BLaER1 (cell line): ENCODE measurements at regions not wholly inside any gene's neighbourhood (a gene's known extent, or its start where the extent isn't known, plus 50 kb on each side); places are given as distances from the start of the nearest gene placed in this dataset.
A peak's percentile ranks its signal among the peaks of the same experiment; 100 is the strongest.

Experiments used
- H3K27ac ChIP-seq: shearing (Covaris generic); formaldehyde crosslinking; 2 replicates; pipeline ENCODE4 v1.8.1; 2022
- H3K27me3 ChIP-seq: shearing (Covaris generic); formaldehyde crosslinking; 2 replicates; pipeline ENCODE4 v1.8.1; 2022
- H3K36me3 ChIP-seq: shearing (Covaris generic); formaldehyde crosslinking; 2 replicates; pipeline ENCODE4 v1.8.1; 2022
- H3K4me1 ChIP-seq: shearing (Covaris generic); formaldehyde crosslinking; 2 replicates; pipeline ENCODE4 v1.8.1; 2022
- H3K4me2 ChIP-seq: shearing (Covaris generic); formaldehyde crosslinking; 2 replicates; pipeline ENCODE4 v1.8.1; 2022
- H3K4me3 ChIP-seq: shearing (Covaris generic); formaldehyde crosslinking; 2 replicates; pipeline ENCODE4 v1.8.1; 2022
- H3K9ac ChIP-seq: shearing (Covaris generic); formaldehyde crosslinking; 2 replicates; pipeline ENCODE4 v1.8.1; 2022
- H3K9me3 ChIP-seq: shearing (Covaris generic); formaldehyde crosslinking; 2 replicates; pipeline ENCODE4 v1.8.1; 2022
- H4K20me1 ChIP-seq: shearing (Covaris generic); formaldehyde crosslinking; 2 replicates; pipeline ENCODE4 v1.8.1; 2022
- Cebpa-rat ChIP-seq: shearing (Covaris generic); IDR thresholded peaks from 2 replicates; pipeline ENCODE4 v1.8.1; 2022

DNA sequence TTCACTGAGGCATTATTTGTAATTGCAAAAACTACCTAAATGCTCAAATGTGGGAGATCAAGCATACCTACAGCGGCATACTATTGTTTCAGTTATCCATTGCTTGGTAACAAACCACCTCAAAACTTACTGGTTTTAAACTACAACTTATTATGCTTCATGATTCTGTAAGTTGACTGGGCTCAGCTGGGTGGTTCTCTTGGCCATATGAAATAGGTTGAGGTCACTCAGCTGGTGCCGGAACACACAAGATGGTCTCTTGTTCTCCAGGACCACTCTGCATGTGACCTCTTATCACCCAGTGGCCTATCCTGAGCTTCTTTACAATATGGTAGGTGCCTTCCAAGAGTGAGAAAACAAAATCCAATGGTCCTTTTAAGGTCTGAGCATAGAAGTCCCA is 195.4 kb upstream of the FGGY start:
- no peaks in the 10 kb centered on the region for H3K27me3 ChIP-seq
- no peak overlapping the region for H3K27ac ChIP-seq
- no peaks in the 10 kb centered on the region for H3K36me3 ChIP-seq
- no peak for TF ChIP-seq Cebpa-rat
- no peak overlapping the region for H3K4me2 ChIP-seq
- peaks cover 4% of the 10 kb centered on the region for H3K4me1 ChIP-seq
- H3K9ac ChIP-seq = no peak overlapping the region
- no peak overlapping the region for H3K4me3 ChIP-seq
- H4K20me1 ChIP-seq = no peaks in the 10 kb centered on the region
- H3K9me3 ChIP-seq = no peaks in the 10 kb centered on the region

- Histone ChIP-seq H3K9me3 (no peaks in the 10 kb centered on the region), H3K27ac (no peak overlapping the region), H3K27me3 (no peaks in the 10 kb centered on the region), H3K4me3 (no peak overlapping the region), H3K9ac (no peak overlapping the region), H3K4me2 (no peak overlapping the region), H3K36me3 (no peaks in the 10 kb centered on the region), H3K4me1 (peaks cover 11% of the 10 kb centered on the region), H4K20me1 (no peaks in the 10 kb centered on the region)
- TF ChIP-seq Cebpa-rat = no peak
Measured at GRCh38 chr1:59103457-59103856, 193.4 kb upstream of the FGGY start.

- Histone ChIP-seq H3K4me1 (peaks cover 11% of the 10 kb centered on the region), H3K27ac (no peak overlapping the region), H3K9me3 (no peaks in the 10 kb centered on the region), H3K4me3 (no peak overlapping the region), H3K9ac (no peak overlapping the region), H3K36me3 (no peaks in the 10 kb centered on the region), H4K20me1 (no peaks in the 10 kb centered on the region), H3K27me3 (no peaks in the 10 kb centered on the region), H3K4me2 (no peak overlapping the region)
- no peak for TF ChIP-seq Cebpa-rat
Measured at GRCh38 chr1:59104191-59104760, 192.6 kb upstream of the FGGY start.

GRCh38 chr1:59105548-59106507 is 191.1 kb upstream of the FGGY start:
- H3K9me3 ChIP-seq = no peaks in the 10 kb centered on the region
- peaks cover 16% of the 10 kb centered on the region for H3K4me1 ChIP-seq
- no peak overlapping the region for H3K4me3 ChIP-seq
- H3K36me3 ChIP-seq = no peaks in the 10 kb centered on the region
- no peak overlapping the region for H3K27ac ChIP-seq
- TF ChIP-seq Cebpa-rat = no peak
- H3K9ac ChIP-seq = no peak overlapping the region
- no peaks in the 10 kb centered on the region for H3K27me3 ChIP-seq
- no peak overlapping the region for H3K4me2 ChIP-seq
- H4K20me1 ChIP-seq = no peaks in the 10 kb centered on the region

DNA sequence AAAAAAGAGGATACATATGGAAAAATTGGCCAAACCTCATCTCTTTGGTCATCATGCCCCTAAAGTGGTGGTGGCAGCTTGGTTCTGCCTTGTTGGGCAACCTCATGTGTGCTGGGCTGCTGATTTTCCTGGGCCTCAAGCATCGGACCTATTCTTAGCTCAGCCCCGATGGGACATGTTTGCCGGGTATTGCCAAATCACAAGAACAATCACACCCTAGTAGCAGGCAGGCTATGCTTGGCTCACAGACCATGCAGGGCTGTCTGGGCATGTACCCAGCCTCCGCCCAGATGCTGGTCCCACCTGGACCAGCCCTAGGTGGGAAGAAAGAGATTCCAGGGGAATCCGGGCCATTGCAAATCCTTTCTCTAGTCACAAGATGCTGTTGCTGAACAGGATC is 189.4 kb upstream of the FGGY start:
- H3K27ac ChIP-seq = no peak overlapping the region
- H3K4me2 ChIP-seq = peak overlapping the region; percentile 62
- H3K9ac ChIP-seq = no peak overlapping the region
- no peaks in the 10 kb centered on the region for H3K9me3 ChIP-seq
- H3K4me1 ChIP-seq = peaks cover 16% of the 10 kb centered on the region
- H3K36me3 ChIP-seq = no peaks in the 10 kb centered on the region
- H3K27me3 ChIP-seq = no peaks in the 10 kb centered on the region
- TF ChIP-seq Cebpa-rat = peak; percentile 59
- no peak overlapping the region for H3K4me3 ChIP-seq
- no peaks in the 10 kb centered on the region for H4K20me1 ChIP-seq

- Histone ChIP-seq H3K9me3 (no peaks in the 10 kb centered on the region), H3K4me3 (no peak overlapping the region), H3K27ac (no peak overlapping the region), H3K9ac (no peak overlapping the region), H3K4me1 (peaks cover 16% of the 10 kb centered on the region), H4K20me1 (no peaks in the 10 kb centered on the region), H3K36me3 (no peaks in the 10 kb centered on the region), H3K27me3 (no peaks in the 10 kb centered on the region), H3K4me2 (peak overlapping the region; percentile 62)
- TF ChIP-seq Cebpa-rat = no peak
Measured at GRCh38 chr1:59107916-59108315, 189.0 kb upstream of the FGGY start.

- Histone ChIP-seq H3K9ac (no peak overlapping the region), H4K20me1 (no peaks in the 10 kb centered on the region), H3K9me3 (no peaks in the 10 kb centered on the region), H3K27ac (no peak overlapping the region), H3K4me3 (no peak overlapping the region), H3K4me2 (no peak overlapping the region), H3K36me3 (no peaks in the 10 kb centered on the region), H3K4me1 (peaks cover 16% of the 10 kb centered on the region), H3K27me3 (no peaks in the 10 kb centered on the region)
- TF ChIP-seq Cebpa-rat = no peak
Measured at GRCh38 chr1:59108481-59109317, 188.2 kb upstream of the FGGY start.

- H3K4me3 ChIP-seq = no peak overlapping the region
Measured at GRCh38 chr1:59110271-59110670, 186.6 kb upstream of the FGGY start.

GRCh38 chr1:59113876-59114457 is 182.9 kb upstream of the FGGY start:
- Histone ChIP-seq H3K4me1 (peaks cover 5% of the 10 kb centered on the region; the same call in 1 of the 2 replicates), H3K27me3 (no peaks in the 10 kb centered on the region), H3K9ac (no peak overlapping the region), H3K27ac (no peak overlapping the region), H4K20me1 (no peaks in the 10 kb centered on the region), H3K9me3 (no peaks in the 10 kb centered on the region), H3K36me3 (no peaks in the 10 kb centered on the region), H3K4me3 (no peak overlapping the region), H3K4me2 (no peak overlapping the region)
- TF ChIP-seq Cebpa-rat = no peak

More at GRCh38 chr1:59110271-59110670, 186.6 kb upstream of the FGGY start:
- Histone ChIP-seq H3K9ac (no peak overlapping the region), H3K27me3 (no peaks in the 10 kb centered on the region), H3K27ac (no peak overlapping the region), H3K4me1 (peaks cover 16% of the 10 kb centered on the region), H4K20me1 (no peaks in the 10 kb centered on the region), H3K36me3 (no peaks in the 10 kb centered on the region), H3K9me3 (no peaks in the 10 kb centered on the region), H3K4me2 (no peak overlapping the region)
- TF ChIP-seq Cebpa-rat = no peak
